H9 (cell line): ENCODE measurements at regions not wholly inside any gene's neighbourhood (a gene's known extent, or its start where the extent isn't known, plus 50 kb on each side); places are given as distances from the start of the nearest gene placed in this dataset.

Experiments
- DNase-seq: peaks from one replicate; pipeline ENCODE4 v3.0.0-alpha.2; 2017
- H2AFZ ChIP-seq: one replicate; pipeline ENCODE4 v1.6.1; 2013; ENCODE audit warnings: mild to moderate bottlenecking, low read length, control low read depth, moderate library complexity
- H2AK5ac ChIP-seq: 2 replicates; pipeline ENCODE4 v1.6.1; 2013; ENCODE audit warnings: low read length, control low read depth, mixed read lengths; ENCODE audit not compliant: insufficient read length
- H2BK120ac ChIP-seq: one replicate; pipeline ENCODE4 v1.6.1; 2013; ENCODE audit warnings: low read depth, mild to moderate bottlenecking, low read length, control low read depth, inconsistent platforms; ENCODE audit not compliant: poor library complexity, severe bottlenecking
- H2BK12ac ChIP-seq: 2 replicates; pipeline ENCODE4 v1.6.1; 2013; ENCODE audit warnings: low read length, control low read depth, mixed read lengths, low read depth; ENCODE audit not compliant: insufficient read length
- H2BK15ac ChIP-seq: 2 replicates; pipeline ENCODE4 v1.6.1; 2013; ENCODE audit warnings: low read depth, low read length, control low read depth
- H2BK20ac ChIP-seq: one replicate; pipeline ENCODE4 v1.6.1; 2013; ENCODE audit warnings: low read depth, mild to moderate bottlenecking, low read length, control low read depth, inconsistent platforms; ENCODE audit not compliant: poor library complexity, severe bottlenecking
- H2BK5ac ChIP-seq: 2 replicates; pipeline ENCODE4 v1.6.1; 2013; ENCODE audit warnings: low read length, control low read depth, mixed read lengths; ENCODE audit not compliant: insufficient read length
- H3K14ac ChIP-seq: 2 replicates; pipeline ENCODE4 v1.6.1; 2013; ENCODE audit warnings: low read length, control low read depth; ENCODE audit not compliant: insufficient read depth
- H3K18ac ChIP-seq: 2 replicates; pipeline ENCODE4 v1.6.1; 2013; ENCODE audit warnings: low read depth, mild to moderate bottlenecking, mixed read lengths, low read length, control low read depth; ENCODE audit not compliant: insufficient read length
- H3K23ac ChIP-seq: 2 replicates; pipeline ENCODE4 v1.6.1; 2013; ENCODE audit warnings: low read length, control low read depth, mixed read lengths, low read depth; ENCODE audit not compliant: insufficient read length
- H3K23me2 ChIP-seq: 2 replicates; pipeline ENCODE4 v1.6.1; 2013; ENCODE audit warnings: low read depth, mild to moderate bottlenecking, mixed read lengths, low read length, control low read depth; ENCODE audit not compliant: insufficient read length, poor library complexity, severe bottlenecking
- H3K27ac ChIP-seq: 2 replicates; pipeline ENCODE4 v1.5.1; 2013; ENCODE audit warnings: low read length, control low read depth, mixed read lengths, low read depth; ENCODE audit not compliant: insufficient read length
- H3K27me3 ChIP-seq: 2 replicates; pipeline ENCODE4 v1.6.1; 2013; ENCODE audit warnings: low read length, control low read depth, inconsistent platforms; ENCODE audit not compliant: insufficient read depth
- H3K4ac ChIP-seq: 2 replicates; pipeline ENCODE4 v1.6.1; 2013; ENCODE audit warnings: low read depth, mild to moderate bottlenecking, control low read depth, inconsistent platforms, low read length, moderate library complexity
- H3K4me1 ChIP-seq: 2 replicates; pipeline ENCODE4 v1.6.1; 2013; ENCODE audit warnings: low read length, control low read depth, inconsistent platforms; ENCODE audit not compliant: insufficient read depth
- H3K4me2 ChIP-seq: 2 replicates; pipeline ENCODE4 v1.6.1; 2013; ENCODE audit warnings: low read length, control low read depth, mixed read lengths; ENCODE audit not compliant: insufficient read length, insufficient read depth
- H3K56ac ChIP-seq: 2 replicates; pipeline ENCODE4 v1.6.1; 2013; ENCODE audit warnings: low read depth, mild to moderate bottlenecking, mixed read lengths, low read length, control low read depth; ENCODE audit not compliant: insufficient read length
- H3K79me1 ChIP-seq: 2 replicates; pipeline ENCODE4 v1.6.1; 2013; ENCODE audit warnings: low read depth, mild to moderate bottlenecking, moderate library complexity, low read length, control low read depth, inconsistent platforms; ENCODE audit not compliant: insufficient read depth, poor library complexity, severe bottlenecking
- H3K79me2 ChIP-seq: 2 replicates; pipeline ENCODE4 v1.6.1; 2013; ENCODE audit warnings: low read length, control low read depth, inconsistent platforms; ENCODE audit not compliant: insufficient read depth
- H3K9ac ChIP-seq: 2 replicates; pipeline ENCODE4 v1.6.1; 2013; ENCODE audit warnings: low read length, control low read depth, mixed read lengths; ENCODE audit not compliant: insufficient read length; ENCODE audit errors: extremely low read depth
- H3K9me3 ChIP-seq: one replicate; pipeline ENCODE4 v1.6.1; 2013; ENCODE audit warnings: low read depth, low read length, inconsistent platforms; ENCODE audit not compliant: control insufficient read depth
- H3T11ph ChIP-seq: one replicate; pipeline ENCODE4 v1.6.1; 2013; ENCODE audit warnings: mild to moderate bottlenecking, low read length, control low read depth, inconsistent platforms
- H4K20me1 ChIP-seq: one replicate; pipeline ENCODE4 v1.6.1; 2013; ENCODE audit not compliant: control insufficient read depth, insufficient read length, insufficient read depth
- H4K5ac ChIP-seq: 2 replicates; pipeline ENCODE4 v1.6.1; 2013; ENCODE audit warnings: low read depth, mild to moderate bottlenecking, mixed read lengths, low read length, control low read depth; ENCODE audit not compliant: insufficient read length
- H4K8ac ChIP-seq: replicated peaks from 2 replicates; pipeline ENCODE4 v1.6.1; 2013; ENCODE audit warnings: low read length, control low read depth, mixed read lengths, low read depth; ENCODE audit not compliant: insufficient read length
- H4K91ac ChIP-seq: 2 replicates; pipeline ENCODE4 v1.6.1; 2013; ENCODE audit warnings: low read depth, mild to moderate bottlenecking, moderate library complexity, mixed read lengths, low read length, control low read depth; ENCODE audit not compliant: insufficient read length
- H3K27ac Mint-ChIP-seq, 3 experiments: 2 replicates in 2 of 3; 3 replicates in 1 of 3; pipeline ENCODE4 v1.8.0; 2020 to 2021; ENCODE audit warnings: mixed read lengths in 3 of 3, mild to moderate bottlenecking in 1 of 3, moderate library complexity in 1 of 3
- H3K27me3 Mint-ChIP-seq: 2 replicates; pipeline ENCODE4 v1.8.0; 2021; ENCODE audit warnings: low read depth, mild to moderate bottlenecking, moderate library complexity, mixed read lengths
- H3K36me3 Mint-ChIP-seq, 3 experiments: 2 replicates in 2 of 3; 3 replicates in 1 of 3; pipeline ENCODE4 v1.8.0; 2020 to 2021; ENCODE audit warnings: low read depth in 3 of 3, mixed read lengths in 3 of 3; ENCODE audit not compliant: insufficient read depth in 1 of 3
- H3K4me1 Mint-ChIP-seq, 2 experiments: 2 replicates each; pipeline ENCODE4 v1.8.0; 2020; ENCODE audit warnings: mixed read lengths in 2 of 2
- H3K4me3 Mint-ChIP-seq, 2 experiments: 2 replicates in 1 of 2; 3 replicates in 1 of 2; pipeline ENCODE4 v1.8.0; 2020 to 2021; ENCODE audit warnings: mild to moderate bottlenecking in 2 of 2, mixed read lengths in 2 of 2, moderate library complexity in 1 of 2
- H3K9me3 Mint-ChIP-seq, 2 experiments: 2 replicates in 1 of 2; 3 replicates in 1 of 2; pipeline ENCODE4 v1.8.0; 2020; ENCODE audit warnings: mild to moderate bottlenecking in 2 of 2, mixed read lengths in 2 of 2, moderate library complexity in 1 of 2
- WGBS: extraction: QIAGEN DNeasy Blood & Tissue Kit; methylation state at CpG from one replicate; pipeline ENCODE4 v1.1.7; 2013; ENCODE audit warnings: missing lambda C conversion rate, low lambda C conversion rate, mixed read lengths; ENCODE audit not compliant: insufficient read length; ENCODE audit errors: extremely low coverage; 5-methylcytosine and 5-hydroxymethylcytosine counted together
- TF ChIP-seq, protein P1 (sequence below): fragments of 200-600 bp; sonication (generic); conservative IDR thresholded peaks from 3 replicates; pipeline ENCODE4 v1.8.0; 2021; ENCODE audit warnings: antibody characterized with exemption, mild to moderate bottlenecking

DNA sequence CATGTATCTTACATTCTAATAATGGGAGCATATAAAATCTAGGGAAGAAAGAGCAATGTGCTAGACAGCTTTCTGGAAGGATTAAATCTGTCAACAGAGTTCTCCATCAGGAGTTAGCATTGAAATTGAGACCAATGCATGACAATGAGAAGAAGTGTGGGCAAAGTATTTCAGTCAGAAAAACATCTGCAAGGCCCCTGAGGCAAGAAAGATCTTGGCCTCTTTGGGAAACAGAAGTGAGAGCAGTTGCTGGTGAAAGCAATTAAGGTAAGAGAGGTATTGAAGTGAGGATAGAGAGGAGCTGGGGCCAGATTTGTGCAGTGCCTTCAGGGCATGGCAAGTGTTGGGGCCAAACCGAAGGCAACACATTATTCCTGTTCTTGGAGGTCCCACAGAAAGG is 999.1 kb downstream of the STPG2 start:
- TF ChIP-seq, protein P1, sequence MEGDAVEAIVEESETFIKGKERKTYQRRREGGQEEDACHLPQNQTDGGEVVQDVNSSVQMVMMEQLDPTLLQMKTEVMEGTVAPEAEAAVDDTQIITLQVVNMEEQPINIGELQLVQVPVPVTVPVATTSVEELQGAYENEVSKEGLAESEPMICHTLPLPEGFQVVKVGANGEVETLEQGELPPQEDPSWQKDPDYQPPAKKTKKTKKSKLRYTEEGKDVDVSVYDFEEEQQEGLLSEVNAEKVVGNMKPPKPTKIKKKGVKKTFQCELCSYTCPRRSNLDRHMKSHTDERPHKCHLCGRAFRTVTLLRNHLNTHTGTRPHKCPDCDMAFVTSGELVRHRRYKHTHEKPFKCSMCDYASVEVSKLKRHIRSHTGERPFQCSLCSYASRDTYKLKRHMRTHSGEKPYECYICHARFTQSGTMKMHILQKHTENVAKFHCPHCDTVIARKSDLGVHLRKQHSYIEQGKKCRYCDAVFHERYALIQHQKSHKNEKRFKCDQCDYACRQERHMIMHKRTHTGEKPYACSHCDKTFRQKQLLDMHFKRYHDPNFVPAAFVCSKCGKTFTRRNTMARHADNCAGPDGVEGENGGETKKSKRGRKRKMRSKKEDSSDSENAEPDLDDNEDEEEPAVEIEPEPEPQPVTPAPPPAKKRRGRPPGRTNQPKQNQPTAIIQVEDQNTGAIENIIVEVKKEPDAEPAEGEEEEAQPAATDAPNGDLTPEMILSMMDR, result no peak
- no peaks in the 10 kb centered on the region for H3K23me2 ChIP-seq
- Mint-ChIP-seq H3K27ac (peak overlapping the region in 1 of 3 experiments; percentile 18; a peak in 2 of 7 replicates), H3K4me1 (peaks cover 24 to 34% of the 10 kb centered on the region in 2 experiments), H3K36me3 (peaks cover 10 to 40% (median 28%) of the 10 kb centered on the region in 3 experiments), H3K4me3 (no peak overlapping the region), H3K9me3 (peaks cover 23 to 32% of the 10 kb centered on the region in 2 experiments), H3K27me3 (no peaks in the 10 kb centered on the region)
- no peak overlapping the region for H2AFZ ChIP-seq
- H2AK5ac ChIP-seq, result no peak overlapping the region
- H3K14ac ChIP-seq, result no peak overlapping the region
- no peaks in the 10 kb centered on the region for H3K4me1 ChIP-seq
- no peak overlapping the region for H3K4ac ChIP-seq
- H4K20me1 ChIP-seq, result no peaks in the 10 kb centered on the region
- DNase-seq, result no peak
- H3K18ac ChIP-seq, result no peak overlapping the region
- no peak overlapping the region for H3K27ac ChIP-seq
- no peak overlapping the region for H2BK15ac ChIP-seq
- H3T11ph ChIP-seq, result no peak overlapping the region
- no peak overlapping the region for H2BK120ac ChIP-seq
- no peak overlapping the region for H4K5ac ChIP-seq
- no peaks in the 10 kb centered on the region for H3K79me2 ChIP-seq
- no peak overlapping the region for H2BK20ac ChIP-seq
- no peaks in the 10 kb centered on the region for H3K79me1 ChIP-seq
- H3K23ac ChIP-seq, result no peak overlapping the region
- H2BK5ac ChIP-seq, result no peak overlapping the region
- no peak overlapping the region for H4K91ac ChIP-seq
- no peak overlapping the region for H3K4me2 ChIP-seq
- no peak overlapping the region for H2BK12ac ChIP-seq
- peaks cover 6% of the 10 kb centered on the region for H3K9me3 ChIP-seq
- WGBS, result no CpG with 5 or more reads among the region's 1 CpG
- no peak overlapping the region for H3K9ac ChIP-seq
- H3K27me3 ChIP-seq, result no peaks in the 10 kb centered on the region
- no peak overlapping the region for H4K8ac ChIP-seq
- no peak overlapping the region for H3K56ac ChIP-seq
